ENCODE measurements at regions not wholly inside any gene's neighbourhood (a gene's known extent, or its start where the extent isn't known, plus 50 kb on each side); places are given as distances from the start of the nearest gene placed in this dataset.

- no peaks in the 10 kb centered on the region for H3K79me2 ChIP-seq
- H4K20me1 ChIP-seq (ENCODE audit: insufficient read depth, poor library complexity, severe bottlenecking), result no peaks in the 10 kb centered on the region
- H3K4me3 ChIP-seq, result no peak overlapping the region
- no peaks in the 10 kb centered on the region for H3K4me1 ChIP-seq (ENCODE audit: insufficient read depth)
- no peaks in the 10 kb centered on the region for H3K9me2 ChIP-seq (replicated peaks; ENCODE audit: insufficient read depth)
- no peaks in the 10 kb centered on the region for H3K9me3 ChIP-seq (ENCODE audit: low read depth)
- no peak overlapping the region for H2AFZ ChIP-seq
- WGBS (ENCODE audit: low lambda C conversion rate, missing lambda C conversion rate), result 93% methylated on average over 5 of the region's 5 CpGs
- DNase-seq (ENCODE audit: low spot score), result no peak
- H3K27me3 ChIP-seq, result no peaks in the 10 kb centered on the region
- H3K4me2 ChIP-seq, result no peak overlapping the region
- no peaks in the 10 kb centered on the region for H3K36me3 ChIP-seq (replicated peaks; ENCODE audit: insufficient read depth, low read depth)
- no peak overlapping the region for H3K27ac ChIP-seq
- TF ChIP-seq EZH2phosphoT487 (IDR thresholded peaks at IDR 0.05; ENCODE audit: low read depth, severe bottlenecking, unreplicated experiment) (no peak), EZH2 (IDR thresholded peaks at IDR 0.05; ENCODE audit: borderline replicate concordance) (no peak)
- TF ChIP-seq, protein P1, sequence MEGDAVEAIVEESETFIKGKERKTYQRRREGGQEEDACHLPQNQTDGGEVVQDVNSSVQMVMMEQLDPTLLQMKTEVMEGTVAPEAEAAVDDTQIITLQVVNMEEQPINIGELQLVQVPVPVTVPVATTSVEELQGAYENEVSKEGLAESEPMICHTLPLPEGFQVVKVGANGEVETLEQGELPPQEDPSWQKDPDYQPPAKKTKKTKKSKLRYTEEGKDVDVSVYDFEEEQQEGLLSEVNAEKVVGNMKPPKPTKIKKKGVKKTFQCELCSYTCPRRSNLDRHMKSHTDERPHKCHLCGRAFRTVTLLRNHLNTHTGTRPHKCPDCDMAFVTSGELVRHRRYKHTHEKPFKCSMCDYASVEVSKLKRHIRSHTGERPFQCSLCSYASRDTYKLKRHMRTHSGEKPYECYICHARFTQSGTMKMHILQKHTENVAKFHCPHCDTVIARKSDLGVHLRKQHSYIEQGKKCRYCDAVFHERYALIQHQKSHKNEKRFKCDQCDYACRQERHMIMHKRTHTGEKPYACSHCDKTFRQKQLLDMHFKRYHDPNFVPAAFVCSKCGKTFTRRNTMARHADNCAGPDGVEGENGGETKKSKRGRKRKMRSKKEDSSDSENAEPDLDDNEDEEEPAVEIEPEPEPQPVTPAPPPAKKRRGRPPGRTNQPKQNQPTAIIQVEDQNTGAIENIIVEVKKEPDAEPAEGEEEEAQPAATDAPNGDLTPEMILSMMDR (IDR thresholded peaks at IDR 0.05; ENCODE audit: poor library complexity), result no peak
Observed at GRCh38 chr2:128780434-128781080, 461.9 kb upstream of the HS6ST1 start.

GRCh38 chr2:128781166-128781565, 462.5 kb upstream of the HS6ST1 start:
- 96% methylated on average over 3 of the region's 3 CpGs for WGBS (ENCODE audit: low lambda C conversion rate, missing lambda C conversion rate)
- Histone ChIP-seq H3K9me3 (ENCODE audit: low read depth) (no peaks in the 10 kb centered on the region), H3K9me2 (replicated peaks; ENCODE audit: insufficient read depth) (no peaks in the 10 kb centered on the region), H3K27ac (no peak overlapping the region), H4K20me1 (ENCODE audit: insufficient read depth, poor library complexity, severe bottlenecking) (no peaks in the 10 kb centered on the region), H2AFZ (no peak overlapping the region), H3K4me3 (no peak overlapping the region), H3K36me3 (replicated peaks; ENCODE audit: insufficient read depth, low read depth) (no peaks in the 10 kb centered on the region), H3K4me2 (no peak overlapping the region), H3K4me1 (ENCODE audit: insufficient read depth) (no peaks in the 10 kb centered on the region), H3K79me2 (no peaks in the 10 kb centered on the region), H3K27me3 (no peaks in the 10 kb centered on the region)
- DNase-seq (ENCODE audit: low spot score), result no peak
- TF ChIP-seq, protein P1 (IDR thresholded peaks at IDR 0.05; ENCODE audit: poor library complexity), result no peak
- TF ChIP-seq EZH2phosphoT487 (IDR thresholded peaks at IDR 0.05; ENCODE audit: low read depth, severe bottlenecking, unreplicated experiment) (no peak), EZH2 (IDR thresholded peaks at IDR 0.05; ENCODE audit: borderline replicate concordance) (no peak)

GRCh38 chr2:128781585-128782385, 463.1 kb upstream of the HS6ST1 start:
- H3K27me3 ChIP-seq, result no peaks in the 10 kb centered on the region
- TF ChIP-seq EZH2 (IDR thresholded peaks at IDR 0.05; ENCODE audit: borderline replicate concordance) (no peak), EZH2phosphoT487 (IDR thresholded peaks at IDR 0.05; ENCODE audit: low read depth, severe bottlenecking, unreplicated experiment) (no peak)
- TF ChIP-seq, protein P1 (IDR thresholded peaks at IDR 0.05; ENCODE audit: poor library complexity), result no peak
- no peak overlapping the region for H2AFZ ChIP-seq
- no peaks in the 10 kb centered on the region for H3K36me3 ChIP-seq (replicated peaks; ENCODE audit: insufficient read depth, low read depth)
- H4K20me1 ChIP-seq (ENCODE audit: insufficient read depth, poor library complexity, severe bottlenecking), result no peaks in the 10 kb centered on the region
- no peaks in the 10 kb centered on the region for H3K79me2 ChIP-seq
- no peak overlapping the region for H3K4me3 ChIP-seq
- no peak overlapping the region for H3K27ac ChIP-seq
- no peaks in the 10 kb centered on the region for H3K9me3 ChIP-seq (ENCODE audit: low read depth)
- DNase-seq (ENCODE audit: low spot score), result no peak
- H3K9me2 ChIP-seq (replicated peaks; ENCODE audit: insufficient read depth), result no peaks in the 10 kb centered on the region
- H3K4me1 ChIP-seq (ENCODE audit: insufficient read depth), result peaks cover under 1% of the 10 kb centered on the region
- no peak overlapping the region for H3K4me2 ChIP-seq
- WGBS (ENCODE audit: low lambda C conversion rate, missing lambda C conversion rate), result 91% methylated on average over 18 of the region's 18 CpGs
